DND-41 (cell line): ENCODE measurements at regions not wholly inside any gene's neighbourhood (a gene's known extent, or its start where the extent isn't known, plus 50 kb on each side); places are given as distances from the start of the nearest gene placed in this dataset.

Source experiments
- EZH2 ChIP-seq: IDR thresholded peaks from 3 replicates; pipeline ENCODE4 v1.6.1; 2012; ENCODE audit warnings: borderline replicate concordance, low read depth, mild to moderate bottlenecking, moderate library complexity, low read length, inconsistent platforms; ENCODE audit not compliant: severe bottlenecking
- TF ChIP-seq, protein P1 (sequence below): IDR thresholded peaks from 2 replicates; pipeline ENCODE4 v1.5.1; 2012; ENCODE audit warnings: borderline replicate concordance, low read length, moderate library complexity, mild to moderate bottlenecking; ENCODE audit not compliant: poor library complexity, severe bottlenecking; ENCODE audit errors: extremely low read depth

DNA sequence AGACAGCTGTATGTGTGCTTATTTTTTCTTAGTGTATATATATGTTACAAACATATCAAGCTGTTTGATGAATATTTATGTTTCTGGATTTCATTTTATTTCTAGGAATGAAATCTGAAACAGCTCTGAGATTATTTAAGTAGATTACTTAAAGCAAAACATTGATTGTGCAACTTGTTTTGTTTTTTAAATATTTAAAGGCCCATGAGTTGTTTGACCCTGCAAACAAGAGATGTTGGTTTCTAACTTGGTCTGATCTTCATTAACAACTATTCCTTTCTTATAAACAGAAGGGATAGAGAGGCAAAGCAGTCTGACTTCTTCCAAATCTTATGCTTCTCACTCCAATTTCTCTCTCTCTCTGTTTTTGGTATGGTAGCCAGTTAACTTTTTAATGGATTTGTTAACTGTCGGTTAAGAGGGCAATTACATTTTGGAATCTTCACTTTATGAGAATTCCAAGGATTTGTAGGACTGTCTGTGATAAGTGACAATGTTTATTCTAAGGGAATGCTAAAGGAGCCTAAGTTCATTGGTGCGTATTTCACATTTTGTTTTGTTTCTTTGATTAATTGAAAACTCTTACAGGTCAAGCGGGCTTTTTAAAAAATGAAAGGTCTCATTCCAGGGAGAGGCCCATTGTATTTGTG, 102.6 kb upstream of the HMGA2 start:
- TF ChIP-seq, protein P1, sequence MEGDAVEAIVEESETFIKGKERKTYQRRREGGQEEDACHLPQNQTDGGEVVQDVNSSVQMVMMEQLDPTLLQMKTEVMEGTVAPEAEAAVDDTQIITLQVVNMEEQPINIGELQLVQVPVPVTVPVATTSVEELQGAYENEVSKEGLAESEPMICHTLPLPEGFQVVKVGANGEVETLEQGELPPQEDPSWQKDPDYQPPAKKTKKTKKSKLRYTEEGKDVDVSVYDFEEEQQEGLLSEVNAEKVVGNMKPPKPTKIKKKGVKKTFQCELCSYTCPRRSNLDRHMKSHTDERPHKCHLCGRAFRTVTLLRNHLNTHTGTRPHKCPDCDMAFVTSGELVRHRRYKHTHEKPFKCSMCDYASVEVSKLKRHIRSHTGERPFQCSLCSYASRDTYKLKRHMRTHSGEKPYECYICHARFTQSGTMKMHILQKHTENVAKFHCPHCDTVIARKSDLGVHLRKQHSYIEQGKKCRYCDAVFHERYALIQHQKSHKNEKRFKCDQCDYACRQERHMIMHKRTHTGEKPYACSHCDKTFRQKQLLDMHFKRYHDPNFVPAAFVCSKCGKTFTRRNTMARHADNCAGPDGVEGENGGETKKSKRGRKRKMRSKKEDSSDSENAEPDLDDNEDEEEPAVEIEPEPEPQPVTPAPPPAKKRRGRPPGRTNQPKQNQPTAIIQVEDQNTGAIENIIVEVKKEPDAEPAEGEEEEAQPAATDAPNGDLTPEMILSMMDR, result no peak
- TF ChIP-seq EZH2, result no peak
